HFFc6 (cell line): ENCODE measurements at regions not wholly inside any gene's neighbourhood (a gene's known extent, or its start where the extent isn't known, plus 50 kb on each side); places are given as distances from the start of the nearest gene placed in this dataset.

Experiments
- DNase-seq: peaks from one replicate; pipeline ENCODE4 v3.0.0-alpha.2; 2018
- H3K27ac Mint-ChIP-seq: 2 replicates; pipeline ENCODE4 v1.8.0; 2020; ENCODE audit warnings: mild to moderate bottlenecking, mixed read lengths
- H3K27me3 Mint-ChIP-seq: 2 replicates; pipeline ENCODE4 v1.8.0; 2021; ENCODE audit warnings: mild to moderate bottlenecking, moderate library complexity, mixed read lengths; ENCODE audit not compliant: insufficient read depth
- H3K36me3 Mint-ChIP-seq: 2 replicates; pipeline ENCODE4 v1.8.0; 2021; ENCODE audit warnings: low read depth, mixed read lengths
- H3K4me1 Mint-ChIP-seq: 2 replicates; pipeline ENCODE4 v1.8.0; 2020; ENCODE audit warnings: low read depth, mixed read lengths
- H3K4me3 Mint-ChIP-seq: 2 replicates; pipeline ENCODE4 v1.8.0; 2020; ENCODE audit warnings: mild to moderate bottlenecking, moderate library complexity, mixed read lengths
- H3K9me3 Mint-ChIP-seq: 2 replicates; pipeline ENCODE4 v1.8.0; 2020; ENCODE audit warnings: mild to moderate bottlenecking, mixed read lengths
- TF ChIP-seq, protein P1 (sequence below): fragments of 200-600 bp; sonication (generic); IDR thresholded peaks from 2 replicates; pipeline ENCODE4 v1.5.0; 2021; ENCODE audit warnings: antibody characterized with exemption, mild to moderate bottlenecking

DNA sequence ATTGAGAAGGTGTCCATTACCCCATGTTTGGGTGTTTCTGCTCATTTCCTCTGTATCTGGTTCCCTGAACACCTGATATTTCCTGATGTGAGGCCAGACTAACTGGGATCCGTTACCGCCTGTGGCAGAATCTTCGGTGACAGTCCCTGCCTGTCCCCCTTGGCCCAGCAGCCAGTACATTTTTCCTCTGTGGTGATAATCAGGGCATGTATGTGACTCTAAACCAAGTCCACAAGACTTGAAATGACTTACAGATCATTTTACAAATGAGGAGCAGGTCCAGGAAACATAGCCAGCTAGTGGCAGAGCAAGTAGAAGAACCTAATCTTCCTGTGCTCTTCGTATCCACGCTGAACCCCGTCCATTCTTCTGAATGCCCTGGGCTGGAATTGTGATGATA, 143.5 kb upstream of the IPO9 start:
- Mint-ChIP-seq H3K27me3 (peaks cover 1% of the 10 kb centered on the region; the same call in 1 of the 2 replicates), H3K27ac (no peak overlapping the region), H3K36me3 (peaks cover 8% of the 10 kb centered on the region), H3K4me3 (no peak overlapping the region), H3K9me3 (no peaks in the 10 kb centered on the region), H3K4me1 (peaks cover 52% of the 10 kb centered on the region)
- TF ChIP-seq, protein P1, sequence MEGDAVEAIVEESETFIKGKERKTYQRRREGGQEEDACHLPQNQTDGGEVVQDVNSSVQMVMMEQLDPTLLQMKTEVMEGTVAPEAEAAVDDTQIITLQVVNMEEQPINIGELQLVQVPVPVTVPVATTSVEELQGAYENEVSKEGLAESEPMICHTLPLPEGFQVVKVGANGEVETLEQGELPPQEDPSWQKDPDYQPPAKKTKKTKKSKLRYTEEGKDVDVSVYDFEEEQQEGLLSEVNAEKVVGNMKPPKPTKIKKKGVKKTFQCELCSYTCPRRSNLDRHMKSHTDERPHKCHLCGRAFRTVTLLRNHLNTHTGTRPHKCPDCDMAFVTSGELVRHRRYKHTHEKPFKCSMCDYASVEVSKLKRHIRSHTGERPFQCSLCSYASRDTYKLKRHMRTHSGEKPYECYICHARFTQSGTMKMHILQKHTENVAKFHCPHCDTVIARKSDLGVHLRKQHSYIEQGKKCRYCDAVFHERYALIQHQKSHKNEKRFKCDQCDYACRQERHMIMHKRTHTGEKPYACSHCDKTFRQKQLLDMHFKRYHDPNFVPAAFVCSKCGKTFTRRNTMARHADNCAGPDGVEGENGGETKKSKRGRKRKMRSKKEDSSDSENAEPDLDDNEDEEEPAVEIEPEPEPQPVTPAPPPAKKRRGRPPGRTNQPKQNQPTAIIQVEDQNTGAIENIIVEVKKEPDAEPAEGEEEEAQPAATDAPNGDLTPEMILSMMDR, result no peak
- no peak for DNase-seq

DNA sequence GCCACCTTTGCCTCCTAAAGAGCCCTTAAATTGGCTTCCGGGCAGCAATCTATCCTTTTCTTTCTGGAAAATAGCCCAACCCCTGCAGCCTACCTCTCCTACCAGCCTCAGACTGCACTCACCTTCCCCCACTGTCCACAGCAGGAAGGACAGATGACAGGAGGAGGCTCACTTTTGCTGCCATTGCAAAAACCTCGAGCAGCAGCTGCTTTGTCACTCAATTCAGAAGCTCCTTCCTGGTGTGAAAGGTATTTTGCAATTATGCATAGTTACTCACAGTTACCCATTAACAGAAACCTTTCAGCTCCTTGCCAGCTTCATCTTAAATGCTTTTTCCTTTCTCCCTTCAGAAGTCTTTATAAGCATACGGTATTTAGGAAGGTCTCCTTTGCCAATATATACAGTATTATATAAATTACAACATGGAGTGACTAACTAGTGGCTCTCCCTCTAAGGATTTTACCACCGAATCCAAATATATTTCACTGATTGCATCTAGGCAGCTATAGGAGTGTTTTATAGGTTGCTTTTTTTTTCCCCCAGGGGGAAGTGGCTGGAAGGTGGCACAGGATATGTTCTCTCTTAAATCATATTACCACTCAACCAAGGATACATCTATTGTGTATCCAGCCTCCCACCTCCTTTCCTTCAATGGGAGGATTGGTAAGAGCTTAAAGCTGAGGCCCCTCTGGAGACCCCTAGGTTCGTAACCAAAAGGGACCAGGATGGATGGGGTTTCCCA, 142.1 kb upstream of the IPO9 start:
- DNase-seq, result no peak
- Mint-ChIP-seq H3K4me1 (peaks cover 42% of the 10 kb centered on the region), H3K4me3 (no peak overlapping the region), H3K9me3 (no peaks in the 10 kb centered on the region), H3K27me3 (peaks cover 1% of the 10 kb centered on the region; the same call in 1 of the 2 replicates), H3K36me3 (no peaks in the 10 kb centered on the region; the same call in 1 of the 2 replicates), H3K27ac (peak overlapping the region; percentile 54)
- TF ChIP-seq, protein P1, result no peak

DNA sequence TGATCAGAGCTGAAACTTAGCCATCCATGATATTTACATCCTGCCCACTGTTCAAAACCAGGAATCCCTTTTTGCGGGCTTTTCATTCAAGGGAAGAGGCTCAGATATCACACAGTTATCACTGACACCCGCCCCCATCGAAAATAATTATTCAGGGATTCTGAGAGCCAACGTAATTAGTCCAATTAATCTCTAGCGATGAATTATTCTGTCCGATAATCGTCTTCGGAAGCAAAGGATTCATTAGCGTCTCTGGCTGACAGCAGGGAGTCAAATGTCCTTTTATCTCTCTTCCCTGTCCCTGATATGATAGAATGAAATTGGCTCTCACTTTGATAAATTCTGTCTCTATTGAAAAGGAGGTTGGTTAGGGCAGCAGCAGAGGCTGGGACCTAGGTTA, 140.4 kb upstream of the IPO9 start:
- Mint-ChIP-seq H3K4me1 (peaks cover 34% of the 10 kb centered on the region), H3K4me3 (no peak overlapping the region), H3K27ac (no peak overlapping the region), H3K27me3 (peaks cover 1% of the 10 kb centered on the region; the same call in 1 of the 2 replicates), H3K9me3 (no peaks in the 10 kb centered on the region), H3K36me3 (no peaks in the 10 kb centered on the region)
- DNase-seq, result no peak
- TF ChIP-seq, protein P1, result no peak

DNA sequence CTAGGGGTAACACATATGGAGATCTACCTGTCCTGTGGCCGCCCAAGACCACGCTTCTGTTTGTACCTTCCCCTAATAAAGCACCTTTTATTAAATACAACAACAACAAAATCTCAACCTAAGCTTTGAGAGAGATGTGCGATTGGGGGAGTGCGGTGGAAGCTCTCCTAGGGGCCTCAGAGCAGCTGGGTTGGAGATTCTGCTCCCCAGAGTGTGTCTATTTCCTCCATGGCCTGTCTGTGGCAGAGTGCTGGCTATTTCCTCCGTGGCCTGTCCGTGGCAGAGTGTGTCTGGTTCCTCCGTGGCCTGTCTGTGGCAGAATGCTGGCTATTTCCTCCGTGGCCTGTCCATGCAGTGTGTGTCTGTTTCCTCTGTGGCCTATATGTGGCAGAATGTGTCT, 139.3 kb upstream of the IPO9 start:
- peaks cover 1% of the 10 kb centered on the region; the same call in 1 of the 2 replicates for H3K27me3 Mint-ChIP-seq
- H3K4me1 Mint-ChIP-seq, result peaks cover 28% of the 10 kb centered on the region
- no peak for DNase-seq
- TF ChIP-seq, protein P1, result no peak
- no peak overlapping the region for H3K27ac Mint-ChIP-seq
- H3K4me3 Mint-ChIP-seq, result no peak overlapping the region
- H3K9me3 Mint-ChIP-seq, result no peaks in the 10 kb centered on the region
- no peaks in the 10 kb centered on the region for H3K36me3 Mint-ChIP-seq

DNA sequence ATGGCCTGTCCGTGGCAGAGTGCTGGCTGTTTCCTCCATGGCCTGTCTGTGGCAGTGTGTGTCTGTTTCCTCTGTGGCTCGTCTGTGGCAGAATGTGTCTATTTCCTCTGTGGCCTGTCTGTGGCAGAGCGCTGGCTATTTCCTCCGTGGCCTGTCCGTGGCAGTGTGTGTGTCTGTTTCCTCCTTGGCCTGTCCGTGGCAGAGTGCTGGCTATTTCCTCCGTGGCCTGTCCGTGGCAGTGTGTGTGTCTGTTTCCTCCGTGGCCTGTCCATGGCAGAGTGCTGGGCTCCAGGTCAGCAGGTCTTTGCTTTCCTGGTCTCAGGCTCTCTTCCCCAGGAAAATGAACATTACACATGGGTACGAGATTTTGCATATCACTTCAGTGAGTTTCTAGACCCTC, 138.4 kb upstream of the IPO9 start:
- Mint-ChIP-seq H3K27me3 (peaks cover 1% of the 10 kb centered on the region; the same call in 1 of the 2 replicates), H3K9me3 (no peaks in the 10 kb centered on the region), H3K36me3 (no peaks in the 10 kb centered on the region), H3K27ac (no peak overlapping the region), H3K4me3 (no peak overlapping the region), H3K4me1 (peaks cover 23% of the 10 kb centered on the region)
- no peak for DNase-seq
- TF ChIP-seq, protein P1, result no peak
